ENCODE measurements at regions not wholly inside any gene's neighbourhood (a gene's known extent, or its start where the extent isn't known, plus 50 kb on each side); places are given as distances from the start of the nearest gene placed in this dataset.

- no peak for DNase-seq
Observed at GRCh38 chr13:30105381-30105780, 202.0 kb downstream of the KATNAL1 start.

- no peak for DNase-seq
Observed at GRCh38 chr13:30103161-30103840, 204.1 kb downstream of the KATNAL1 start.

GRCh38 chr13:30100226-30100625, 207.1 kb downstream of the KATNAL1 start:
- DNase-seq = no peak

GRCh38 chr13:30097701-30098100, 209.7 kb downstream of the KATNAL1 start:
- DNase-seq = no peak

GRCh38 chr13:30097089-30097488, 210.3 kb downstream of the KATNAL1 start:
- no peak for DNase-seq

GRCh38 chr13:30094015-30094414, 213.3 kb downstream of the KATNAL1 start:
- DNase-seq = no peak

GRCh38 chr13:30093236-30093635, 214.1 kb downstream of the KATNAL1 start:
- no peak for DNase-seq

GRCh38 chr13:30091691-30092090, 215.7 kb downstream of the KATNAL1 start:
- DNase-seq = no peak

- DNase-seq = no peak
Observed at GRCh38 chr13:30091035-30091434, 216.3 kb downstream of the KATNAL1 start.

- no peak for DNase-seq
Observed at GRCh38 chr13:30088312-30088855, 219.0 kb downstream of the KATNAL1 start.

- no peak for DNase-seq
Observed at GRCh38 chr13:30085087-30085486, 222.3 kb downstream of the KATNAL1 start.

GRCh38 chr13:30082391-30082790, 225.0 kb downstream of the KATNAL1 start:
- no peak for DNase-seq

GRCh38 chr13:30081331-30081730, 226.0 kb downstream of the KATNAL1 start:
- no peak for DNase-seq

GRCh38 chr13:30079501-30079900, 227.8 kb downstream of the KATNAL1 start:
- DNase-seq = no peak

- no peak for DNase-seq
Observed at GRCh38 chr13:30078059-30078458, 227.6 kb upstream of the UBL3 start.

- no peak for DNase-seq
Observed at GRCh38 chr13:30077240-30077735, 226.9 kb upstream of the UBL3 start.

- no peak for DNase-seq
Observed at GRCh38 chr13:30074955-30075614, 224.7 kb upstream of the UBL3 start.

GRCh38 chr13:30074431-30074830, 224.0 kb upstream of the UBL3 start:
- no peak for DNase-seq

GRCh38 chr13:30072818-30073186, 222.4 kb upstream of the UBL3 start:
- no peak for DNase-seq

- DNase-seq = no peak
Observed at GRCh38 chr13:30071969-30072817, 221.8 kb upstream of the UBL3 start.

- DNase-seq = no peak
Observed at GRCh38 chr13:30065181-30065580, 214.8 kb upstream of the UBL3 start.

GRCh38 chr13:30063892-30064291, 213.5 kb upstream of the UBL3 start:
- no peak for DNase-seq

- no peak for DNase-seq
Observed at GRCh38 chr13:30061217-30061616, 210.8 kb upstream of the UBL3 start.
